MM.1S (cell line): ENCODE measurements at regions not wholly inside any gene's neighbourhood (a gene's known extent, or its start where the extent isn't known, plus 50 kb on each side); places are given as distances from the start of the nearest gene placed in this dataset.

Experiments
- CTCF ChIP-seq: fragments of 300-600 bp; sonication (generic); IDR thresholded peaks from 2 replicates; pipeline ENCODE4 v1.5.1; 2016; ENCODE audit warnings: antibody characterized with exemption, low read length, mixed read lengths
- EZH2 ChIP-seq: fragments of 300-600 bp; sonication (generic); optimal IDR thresholded peaks from 2 replicates; pipeline ENCODE3; 2017; ENCODE audit warnings: low read depth, mild to moderate bottlenecking, antibody characterized with exemption, low read length, mixed read lengths
- EZH2phosphoT487 ChIP-seq: fragments of 300-600 bp; sonication (generic); IDR thresholded peaks from 2 replicates; pipeline ENCODE4 v1.6.1; 2018; ENCODE audit warnings: antibody characterized with exemption, low read length

- TF ChIP-seq CTCF (no peak), EZH2 (no peak), EZH2phosphoT487 (no peak)
Observed at GRCh38 chr17:77771587-77771986, 186.9 kb upstream of the TNRC6C start.
